HL-60 (cell line): ENCODE measurements at regions not wholly inside any gene's neighbourhood (a gene's known extent, or its start where the extent isn't known, plus 50 kb on each side); places are given as distances from the start of the nearest gene placed in this dataset.

ENCODE experiments used
- CTCF ChIP-seq: IDR thresholded peaks from one replicate; pipeline ENCODE4 v1.5.1; 2011; ENCODE audit warnings: low read length, control low read depth, inconsistent platforms; ENCODE audit not compliant: insufficient read depth
- GABPA ChIP-seq: IDR thresholded peaks from 2 replicates; pipeline ENCODE4 v1.6.1; 2012; ENCODE audit warnings: low read depth
- POLR2AphosphoS5 ChIP-seq: IDR thresholded peaks from 2 replicates; pipeline ENCODE4 v1.6.1; 2012; ENCODE audit warnings: low read depth
- SPI1 ChIP-seq: IDR thresholded peaks from 2 replicates; pipeline ENCODE4 v1.6.1; 2012; ENCODE audit warnings: low read depth, mild to moderate bottlenecking, borderline replicate concordance
- TF ChIP-seq, protein P1 (sequence below): IDR thresholded peaks from 2 replicates; pipeline ENCODE4 v1.6.1; 2012; ENCODE audit warnings: low read depth; ENCODE audit not compliant: insufficient replicate concordance

DNA sequence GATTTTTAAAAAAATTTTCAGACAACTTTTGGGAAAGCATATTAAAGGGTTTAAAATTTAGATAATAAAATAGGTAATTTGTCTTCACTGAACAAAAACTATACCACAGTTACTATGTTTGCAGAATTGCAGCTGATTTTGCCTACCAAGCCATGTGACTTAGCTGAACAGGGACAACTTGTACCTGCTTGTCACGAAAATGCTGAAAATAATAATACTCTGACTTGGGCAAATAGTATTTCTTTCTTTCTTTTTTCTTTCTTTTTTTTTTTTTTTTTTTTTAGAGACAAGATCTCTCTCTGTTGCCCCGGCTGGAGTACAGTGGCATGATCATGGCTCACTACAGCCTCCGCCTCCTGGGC is 225.2 kb upstream of the PPP1R2C start:
- no peak for TF ChIP-seq CTCF
- TF ChIP-seq, protein P1, sequence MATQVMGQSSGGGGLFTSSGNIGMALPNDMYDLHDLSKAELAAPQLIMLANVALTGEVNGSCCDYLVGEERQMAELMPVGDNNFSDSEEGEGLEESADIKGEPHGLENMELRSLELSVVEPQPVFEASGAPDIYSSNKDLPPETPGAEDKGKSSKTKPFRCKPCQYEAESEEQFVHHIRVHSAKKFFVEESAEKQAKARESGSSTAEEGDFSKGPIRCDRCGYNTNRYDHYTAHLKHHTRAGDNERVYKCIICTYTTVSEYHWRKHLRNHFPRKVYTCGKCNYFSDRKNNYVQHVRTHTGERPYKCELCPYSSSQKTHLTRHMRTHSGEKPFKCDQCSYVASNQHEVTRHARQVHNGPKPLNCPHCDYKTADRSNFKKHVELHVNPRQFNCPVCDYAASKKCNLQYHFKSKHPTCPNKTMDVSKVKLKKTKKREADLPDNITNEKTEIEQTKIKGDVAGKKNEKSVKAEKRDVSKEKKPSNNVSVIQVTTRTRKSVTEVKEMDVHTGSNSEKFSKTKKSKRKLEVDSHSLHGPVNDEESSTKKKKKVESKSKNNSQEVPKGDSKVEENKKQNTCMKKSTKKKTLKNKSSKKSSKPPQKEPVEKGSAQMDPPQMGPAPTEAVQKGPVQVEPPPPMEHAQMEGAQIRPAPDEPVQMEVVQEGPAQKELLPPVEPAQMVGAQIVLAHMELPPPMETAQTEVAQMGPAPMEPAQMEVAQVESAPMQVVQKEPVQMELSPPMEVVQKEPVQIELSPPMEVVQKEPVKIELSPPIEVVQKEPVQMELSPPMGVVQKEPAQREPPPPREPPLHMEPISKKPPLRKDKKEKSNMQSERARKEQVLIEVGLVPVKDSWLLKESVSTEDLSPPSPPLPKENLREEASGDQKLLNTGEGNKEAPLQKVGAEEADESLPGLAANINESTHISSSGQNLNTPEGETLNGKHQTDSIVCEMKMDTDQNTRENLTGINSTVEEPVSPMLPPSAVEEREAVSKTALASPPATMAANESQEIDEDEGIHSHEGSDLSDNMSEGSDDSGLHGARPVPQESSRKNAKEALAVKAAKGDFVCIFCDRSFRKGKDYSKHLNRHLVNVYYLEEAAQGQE: no peak
- no peak for TF ChIP-seq POLR2AphosphoS5
- no peak for TF ChIP-seq GABPA
- no peak for TF ChIP-seq SPI1
